ENCODE measurements at regions not wholly inside any gene's neighbourhood (a gene's known extent, or its start where the extent isn't known, plus 50 kb on each side); places are given as distances from the start of the nearest gene placed in this dataset.

GRCh38 chr12:43117226-43117930 lies 434.6 kb downstream of the ADAMTS20 start:
- Histone ChIP-seq H3K36me3 (no peaks in the 10 kb centered on the region), H3K27ac (no peak overlapping the region), H3K4me3 (no peak overlapping the region), H3K9me3 (no peaks in the 10 kb centered on the region), H3K27me3 (no peaks in the 10 kb centered on the region), H3K4me1 (no peaks in the 10 kb centered on the region)
- no peak for DNase-seq
- no peak for TF ChIP-seq CTCF (IDR thresholded peaks at IDR 0.05 in 4 of 5, conservative IDR thresholded peaks at IDR 0.05 in 1 of 5)
- TF ChIP-seq POLR2A (IDR thresholded peaks at IDR 0.05), result no peak
- in situ Hi-C loops (cut with MboI; ENCODE audit: low sequenced_read_pairs in 4 of 4) (no loop called here), intact Hi-C loops (cut with DNase I; ENCODE audit: low total_unique reads) (no loop called here)
- no peak for ATAC-seq

- in situ Hi-C loops (cut with MboI; ENCODE audit: low sequenced_read_pairs in 4 of 4) (no loop called here), intact Hi-C loops (cut with DNase I; ENCODE audit: low total_unique reads) (no loop called here)
- no peaks in the 10 kb centered on the region for H3K4me1 ChIP-seq
- no peaks in the 10 kb centered on the region for H3K9me3 ChIP-seq
- no peaks in the 10 kb centered on the region for H3K36me3 ChIP-seq
- DNase-seq (no peak), ATAC-seq (no peak)
- H3K27me3 ChIP-seq, result no peaks in the 10 kb centered on the region
- H3K27ac ChIP-seq, result no peak overlapping the region
- H3K4me3 ChIP-seq, result no peak overlapping the region
- no peak for TF ChIP-seq CTCF (IDR thresholded peaks at IDR 0.05 in 4 of 5, conservative IDR thresholded peaks at IDR 0.05 in 1 of 5)
- no peak for TF ChIP-seq POLR2A (IDR thresholded peaks at IDR 0.05)
Measured at GRCh38 chr12:43115441-43116160, 436.4 kb downstream of the ADAMTS20 start.

- in situ Hi-C loops (cut with MboI; ENCODE audit: low sequenced_read_pairs in 4 of 4), result no loop called here
- no peak for TF ChIP-seq CTCF (IDR thresholded peaks at IDR 0.05 in 4 of 5, conservative IDR thresholded peaks at IDR 0.05 in 1 of 5)
- no peak for TF ChIP-seq POLR2A (IDR thresholded peaks at IDR 0.05)
- no peaks in the 10 kb centered on the region for H3K9me3 ChIP-seq
- intact Hi-C loops (cut with DNase I; ENCODE audit: low total_unique reads), result no loop called here
- no peak for DNase-seq
- no peaks in the 10 kb centered on the region for H3K4me1 ChIP-seq
- H3K4me3 ChIP-seq, result no peak overlapping the region
- H3K27ac ChIP-seq, result no peak overlapping the region
- no peaks in the 10 kb centered on the region for H3K27me3 ChIP-seq
- no peak for ATAC-seq
- H3K36me3 ChIP-seq, result no peaks in the 10 kb centered on the region
Measured at GRCh38 chr12:43114316-43114715, 437.7 kb downstream of the ADAMTS20 start.

GRCh38 chr12:43113616-43114015 lies 438.4 kb downstream of the ADAMTS20 start:
- Histone ChIP-seq H3K4me1 (no peaks in the 10 kb centered on the region), H3K4me3 (no peak overlapping the region), H3K36me3 (no peaks in the 10 kb centered on the region), H3K9me3 (no peaks in the 10 kb centered on the region), H3K27ac (no peak overlapping the region), H3K27me3 (no peaks in the 10 kb centered on the region)
- ATAC-seq (no peak), DNase-seq (no peak)
- no peak for TF ChIP-seq CTCF (IDR thresholded peaks at IDR 0.05 in 4 of 5, conservative IDR thresholded peaks at IDR 0.05 in 1 of 5)
- TF ChIP-seq POLR2A (IDR thresholded peaks at IDR 0.05), result no peak
- intact Hi-C loops (cut with DNase I; ENCODE audit: low total_unique reads), result no loop called here
- in situ Hi-C loops (cut with MboI; ENCODE audit: low sequenced_read_pairs in 4 of 4), result no loop called here
